ENCODE measurements at regions not wholly inside any gene's neighbourhood (a gene's known extent, or its start where the extent isn't known, plus 50 kb on each side); places are given as distances from the start of the nearest gene placed in this dataset.
"Not testable (repeated sequence)": the region's sequence is repeated elsewhere in the genome, so short reads cannot be mapped to it uniquely, and the experiment has no call there.

DNA sequence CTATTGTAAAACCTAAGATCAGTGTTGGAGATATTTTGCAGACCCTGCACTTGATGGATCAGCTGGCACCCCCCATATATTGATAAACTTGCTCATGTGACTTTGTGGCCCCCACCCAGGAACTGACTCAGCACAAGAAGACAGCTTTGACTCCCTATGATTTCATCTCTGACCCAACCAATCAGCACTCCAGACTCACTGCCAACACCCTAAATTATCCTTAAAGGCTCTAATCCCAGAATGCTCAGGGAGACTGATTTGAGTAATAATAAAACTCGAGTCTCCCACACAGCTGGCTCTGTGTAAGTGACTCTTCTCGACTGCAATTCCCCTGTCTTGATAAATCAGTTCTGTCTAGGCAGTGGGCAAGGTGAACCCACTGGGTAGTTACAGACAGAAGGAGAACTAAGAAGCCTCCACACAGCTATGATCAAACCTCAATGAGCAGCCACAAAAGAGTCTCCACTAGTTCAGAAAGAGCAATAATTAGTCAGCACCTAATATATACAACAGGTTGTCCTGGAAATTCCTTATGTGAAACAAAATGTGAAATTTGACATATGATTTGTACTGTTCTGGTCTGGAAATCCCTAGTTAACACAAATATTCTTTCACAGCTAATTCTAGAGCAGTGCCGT lies 52.2 kb downstream of the ACTL7B start:
- DNase-seq = no peak

GRCh38 chr9:108802967-108803366 lies 52.8 kb downstream of the ACTL7B start:
- DNase-seq = no peak

- no peak for DNase-seq
These were observed 53.8 kb downstream of the ACTL7B start for GRCh38 chr9:108801949-108802348.

GRCh38 chr9:108800632-108801099 lies 55.1 kb downstream of the ACTL7B start:
- DNase-seq = no peak

DNA sequence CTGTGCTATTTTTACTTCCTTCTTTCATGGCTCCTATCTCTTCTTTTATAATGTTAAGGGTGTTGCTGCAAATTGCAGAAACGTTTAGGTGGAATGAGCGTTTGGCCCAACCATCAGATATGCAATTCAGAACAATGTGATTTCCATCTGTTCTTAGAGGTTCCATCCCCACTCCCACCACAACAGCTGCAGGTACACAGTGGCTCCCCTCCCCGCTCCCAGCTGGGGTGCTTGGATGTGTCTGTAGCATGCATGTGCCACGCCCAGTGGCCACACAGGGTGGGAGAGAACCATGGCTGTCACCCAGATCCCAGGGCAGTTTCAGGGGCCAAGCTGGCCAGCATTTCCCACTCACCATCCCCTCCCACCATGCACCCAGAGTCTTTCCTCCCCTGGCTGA lies 62.2 kb downstream of the ACTL7B start:
- DNase-seq = no peak

DNA sequence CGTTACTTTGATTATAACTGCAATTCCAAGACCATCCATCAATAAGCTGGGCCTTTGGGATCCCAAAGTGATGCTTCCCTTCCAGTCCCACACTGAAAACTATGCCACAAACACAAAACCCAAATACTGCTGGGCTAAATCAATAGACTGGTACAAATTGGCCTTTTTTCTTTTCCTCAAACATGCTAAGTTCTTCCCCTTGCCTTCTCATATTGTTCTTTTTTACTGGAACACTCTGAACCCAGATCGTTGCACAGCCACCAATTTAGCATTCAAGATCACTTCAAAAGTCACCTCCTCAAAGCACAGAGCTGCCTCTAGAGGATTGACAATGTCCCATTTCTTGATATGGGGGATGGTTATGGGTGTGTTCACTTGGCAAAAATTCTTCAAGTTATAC lies 66.0 kb downstream of the ACTL7B start:
- DNase-seq = no peak

GRCh38 chr9:108787690-108788048 lies 68.1 kb downstream of the ACTL7B start:
- DNase-seq = no peak

GRCh38 chr9:108786901-108787689 lies 68.7 kb downstream of the ACTL7B start:
- no peak for DNase-seq

- no peak for DNase-seq
These were observed 69.5 kb downstream of the ACTL7B start for GRCh38 chr9:108786322-108786721.

DNA sequence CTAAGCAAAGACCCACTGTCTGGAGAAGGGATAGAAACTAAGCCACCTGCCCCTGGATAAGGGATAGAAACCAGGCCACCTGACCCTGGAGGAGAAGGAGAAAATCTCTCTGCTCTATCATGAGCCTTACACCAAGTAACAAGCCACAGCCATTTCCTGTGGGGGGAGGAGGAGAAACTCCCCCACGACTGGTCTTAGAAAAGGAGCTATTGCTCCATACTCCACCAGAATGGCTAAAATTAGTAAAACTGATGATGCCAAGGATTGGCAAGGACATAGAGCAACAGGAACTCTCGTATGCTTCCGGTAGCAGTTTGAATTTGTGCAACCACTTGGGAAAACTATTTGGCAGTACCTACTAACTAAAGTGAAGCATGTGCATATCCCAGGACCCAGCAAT lies 70.8 kb downstream of the ACTL7B start:
- DNase-seq = no peak

DNA sequence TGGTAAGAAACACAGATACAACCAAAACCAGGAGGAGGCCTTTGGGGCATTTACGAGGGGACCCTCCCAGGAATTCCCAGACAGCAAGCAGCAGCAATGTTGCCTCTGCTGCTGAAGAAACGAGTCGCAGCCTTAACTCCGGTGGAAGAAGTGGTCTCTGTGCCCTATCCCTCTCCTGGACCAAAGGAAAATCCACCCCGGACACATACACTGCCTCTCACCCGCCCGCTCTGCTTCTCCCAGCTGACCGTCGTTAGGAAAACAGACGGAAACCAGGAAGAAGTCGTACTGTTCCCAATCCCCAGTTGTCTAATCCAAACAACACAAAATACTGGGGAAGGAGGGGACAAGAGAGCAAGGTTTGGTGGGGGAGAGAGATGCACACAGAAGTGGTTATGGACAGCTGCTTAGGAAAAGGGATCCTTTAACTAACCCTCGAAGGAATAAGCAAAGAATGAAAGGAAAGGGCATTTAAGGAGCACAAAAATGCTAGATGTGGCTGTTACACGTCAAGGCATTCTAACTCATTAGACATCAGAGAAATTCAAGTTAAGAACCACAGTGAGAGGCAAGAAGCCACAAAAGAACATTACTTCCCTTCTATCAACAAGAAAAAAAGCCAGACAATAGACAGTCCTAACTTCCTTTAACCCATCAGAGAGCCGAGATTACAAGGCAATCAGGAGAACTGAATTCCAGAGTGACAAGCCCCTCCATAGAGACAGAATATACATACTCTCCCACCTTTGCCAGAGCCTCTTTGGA lies 71.9 kb downstream of the ACTL7B start:
- DNase-seq = no peak

- no peak for DNase-seq
These were observed 72.5 kb downstream of the ACTL7B start for GRCh38 chr9:108783326-108783725.

- no peak for DNase-seq
These were observed 74.6 kb downstream of the ACTL7B start for GRCh38 chr9:108780942-108781734.

DNA sequence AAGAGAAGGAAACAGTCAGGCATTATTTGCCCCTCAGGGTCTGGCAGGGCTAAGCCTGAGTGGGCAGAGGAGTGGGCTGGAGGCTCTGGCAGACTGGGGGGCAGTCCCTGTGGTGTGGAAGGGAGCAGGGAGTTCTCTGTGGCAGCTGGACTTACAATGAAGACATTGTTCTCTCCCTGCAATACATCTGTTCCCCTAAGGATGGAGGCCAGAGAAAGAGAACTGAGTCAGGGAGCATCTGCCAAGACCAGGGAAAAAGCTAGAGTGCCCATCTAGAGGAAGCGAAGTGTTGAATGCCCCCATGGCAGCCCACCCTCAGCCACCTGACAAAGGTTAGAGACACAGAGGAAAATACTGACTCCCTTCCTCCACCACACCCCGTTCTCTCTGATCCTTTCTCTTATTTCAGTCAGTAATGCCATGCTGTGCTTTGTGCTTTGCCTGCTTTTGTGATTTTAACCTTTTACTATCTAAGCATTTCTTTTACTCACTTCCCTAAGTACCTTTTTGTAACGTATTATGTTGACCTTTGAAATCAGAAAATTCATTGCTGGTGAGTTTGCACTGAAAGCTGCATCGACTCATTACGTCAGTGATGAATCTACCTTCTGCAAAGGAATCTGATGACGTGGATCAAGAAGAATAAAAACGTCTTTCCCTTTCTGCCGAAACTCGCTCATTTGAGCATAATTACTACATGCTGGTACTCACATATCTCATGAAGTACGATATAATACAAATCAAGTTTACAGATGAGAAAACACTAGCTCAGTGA lies 76.0 kb downstream of the ACTL7B start:
- no peak for DNase-seq

GRCh38 chr9:108776920-108777639 lies 78.7 kb downstream of the ACTL7B start:
- DNase-seq = no peak

DNA sequence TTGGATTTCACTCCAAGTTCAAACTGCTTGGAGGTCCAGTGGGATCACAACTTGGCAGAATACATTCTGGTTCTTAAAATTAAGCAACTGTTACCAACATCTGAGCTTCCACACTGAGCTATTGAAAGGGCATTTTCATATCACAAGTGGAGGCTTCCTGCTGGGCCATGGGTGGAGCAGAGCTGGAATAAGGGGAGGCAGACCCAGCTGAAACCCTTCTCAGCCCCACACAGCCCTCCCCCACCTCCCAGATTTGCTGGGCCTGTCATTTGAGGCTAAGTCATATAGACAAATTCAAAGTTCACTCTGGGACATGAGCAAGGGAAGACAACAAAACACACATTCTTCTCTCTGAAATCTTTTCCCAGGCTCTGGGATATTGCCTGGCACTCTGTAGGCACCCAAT lies 79.9 kb downstream of the ACTL7B start:
- no peak for DNase-seq

DNA sequence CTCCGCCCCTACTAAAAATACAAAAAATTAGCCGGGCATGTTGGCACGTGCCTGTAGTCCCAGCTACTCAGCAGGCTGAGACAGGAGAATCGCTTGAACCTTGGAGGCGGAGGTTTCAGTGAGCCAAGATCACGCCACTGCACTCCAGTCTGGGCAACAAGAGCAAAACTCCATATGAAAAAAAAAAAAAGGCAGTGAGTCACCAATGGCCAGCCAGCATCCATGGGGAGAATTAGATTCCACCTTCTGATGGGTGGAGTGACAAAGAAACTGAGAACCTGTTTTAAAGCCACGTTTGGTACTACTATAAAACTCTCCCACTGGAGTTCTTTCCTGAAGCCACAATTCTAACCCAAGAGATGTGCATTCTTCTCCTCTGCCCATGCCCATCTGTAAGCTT lies 81.7 kb downstream of the ACTL7B start:
- DNase-seq = not testable (repeated sequence)

DNA sequence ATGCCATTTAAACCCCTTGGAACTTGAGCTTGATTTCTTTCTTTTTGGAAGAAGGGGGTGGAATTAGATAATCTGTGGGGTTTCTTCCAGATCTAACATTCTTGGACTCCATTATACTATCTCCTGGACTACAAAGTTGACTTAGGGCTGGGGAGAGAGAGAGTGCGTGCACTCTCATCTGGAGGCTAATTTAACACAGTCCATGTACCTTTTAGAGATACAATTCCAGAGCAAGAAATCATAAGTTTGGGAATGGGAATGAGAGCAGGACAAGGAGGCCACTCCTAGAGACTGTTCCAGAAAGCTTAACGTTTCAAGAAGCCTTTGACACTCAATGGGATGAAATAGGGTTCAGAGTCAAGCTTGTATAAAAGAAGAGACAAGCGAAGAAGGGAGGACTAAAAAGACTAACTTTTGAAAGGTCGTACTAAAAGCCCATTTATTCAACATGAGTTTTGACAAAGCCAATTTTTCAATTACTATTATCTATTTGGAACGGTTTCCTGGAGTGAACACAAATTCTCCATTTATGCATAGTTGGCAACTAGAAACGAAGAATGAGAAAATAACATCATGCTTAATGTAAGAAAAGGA lies 83.4 kb downstream of the ACTL7B start:
- no peak for DNase-seq

- DNase-seq = no peak
These were observed 87.0 kb downstream of the ACTL7B start for GRCh38 chr9:108768744-108769143.

GRCh38 chr9:108766626-108767161 lies 89.1 kb downstream of the ACTL7B start:
- no peak for DNase-seq

DNA sequence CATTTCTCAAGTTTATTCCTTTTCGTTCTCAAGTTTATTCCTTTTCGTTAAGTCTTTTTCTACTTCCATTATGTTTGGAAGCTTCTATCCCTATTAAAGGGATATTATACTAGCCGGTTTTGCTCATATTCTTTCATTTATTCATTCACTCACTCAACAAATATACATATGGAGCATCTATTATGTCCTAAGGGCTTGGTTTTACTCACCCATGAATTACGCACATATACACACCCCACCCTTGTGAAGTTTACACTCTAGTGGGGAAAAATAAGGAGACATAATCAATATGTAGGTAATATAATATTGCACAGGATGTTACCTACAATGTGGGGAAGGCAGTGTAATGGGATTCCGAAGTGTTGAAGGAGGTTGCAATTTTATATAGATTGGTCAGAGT lies 90.5 kb downstream of the ACTL7B start:
- no peak for DNase-seq
